Testis (tissue), 2 donors: ENCODE measurements at regions not wholly inside any gene's neighbourhood (a gene's known extent, or its start where the extent isn't known, plus 50 kb on each side); places are given as distances from the start of the nearest gene placed in this dataset.

ENCODE experiments used
- CTCF ChIP-seq, 3 experiments: fragments of 450-650 bp in 2 of 3; fragments of 200-600 bp in 1 of 3; sonication (generic) in 1 of 3; IDR thresholded peaks; one replicate each; pipeline ENCODE4 v1.5.1; 2016 to 2019; ENCODE audit warnings: antibody characterized with exemption in 3 of 3, mild to moderate bottlenecking in 2 of 3, moderate library complexity in 1 of 3
- POLR2A ChIP-seq: fragments of 450-650 bp; IDR thresholded peaks from one replicate; pipeline ENCODE4 v1.6.1; 2017; ENCODE audit warnings: antibody characterized with exemption, mild to moderate bottlenecking, moderate library complexity

DNA sequence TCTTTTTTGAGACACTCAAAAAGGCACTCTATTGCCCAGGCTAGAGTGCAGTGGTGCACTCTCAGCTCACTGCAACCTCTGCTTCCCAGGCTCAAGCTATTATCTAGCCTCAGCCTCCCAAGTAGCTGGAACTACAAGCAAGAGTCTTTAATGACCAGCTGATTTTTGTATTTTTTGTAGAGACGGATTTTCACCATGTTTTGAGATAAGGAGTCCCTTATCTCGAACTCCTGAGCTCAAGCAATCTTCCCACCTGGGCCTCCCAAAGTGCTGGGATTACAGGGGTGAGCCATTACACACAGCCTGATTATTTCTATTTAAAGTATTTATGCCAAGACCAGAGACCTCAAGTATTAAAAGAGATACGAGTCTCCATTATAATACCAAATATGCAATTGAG lies 566.1 kb upstream of the CA10 start:
- TF ChIP-seq CTCF (IDR thresholded peaks at IDR 0.05) (no peak), POLR2A (no peak)
